ENCODE measurements at regions not wholly inside any gene's neighbourhood (a gene's known extent, or its start where the extent isn't known, plus 50 kb on each side); places are given as distances from the start of the nearest gene placed in this dataset.

GRCh38 chrX:45348296-45348695 lies 147.6 kb upstream of the DIPK2B start:
- ATAC-seq, result no peak
- in situ Hi-C loops (cut with HindIII; ENCODE audit: extremely low pct_ligation_motif_present, low pct_unique_long_range_greater_than_20kb), result no loop called here
- Histone ChIP-seq H3K36me3 (replicated peaks in 1 of 2; ENCODE audit: control insufficient read depth in 1 of 2, insufficient read depth in 2 of 2, low read length in 2 of 2) (no peaks in the 10 kb centered on the region), H3K79me2 (ENCODE audit: insufficient read depth, low read length) (no peaks in the 10 kb centered on the region), H2AFZ (ENCODE audit: low read length) (no peak overlapping the region), H3K27ac (ENCODE audit: extremely low read length, insufficient read depth, low read length) (no peak overlapping the region), H3K4me1 (ENCODE audit: insufficient read depth, low read length) (no peaks in the 10 kb centered on the region), H4K20me1 (ENCODE audit: insufficient read depth, low read length) (no peaks in the 10 kb centered on the region), H3K27me3 (ENCODE audit: control insufficient read depth in 1 of 2, insufficient read depth in 2 of 2, low read length in 2 of 2) (no peaks in the 10 kb centered on the region), H3K4me2 (ENCODE audit: low read depth, low read length) (no peak overlapping the region), H3K9me3 (ENCODE audit: low read length) (no peaks in the 10 kb centered on the region), H3K4me3 (replicated peaks in 1 of 3; ENCODE audit: insufficient read depth in 1 of 3, low read depth in 2 of 3, low read length in 3 of 3) (no peak overlapping the region), H3K9ac (ENCODE audit: insufficient read depth, low read depth, low read length) (no peak overlapping the region)
- no peak for FAIRE-seq
- CTCF ChIA-PET (ENCODE audit: low intra/inter-chr PET ratio, low total read pairs), result no interaction called here
- no peak for DNase-seq (ENCODE audit: low spot score)
- POLR2A ChIA-PET, result no interaction called here
- TF ChIP-seq SP5 (CRISPR knock-in tag; IDR thresholded peaks at IDR 0.05; ENCODE audit: borderline replicate concordance, low read depth) (no peak), ZBTB8A (CRISPR knock-in tag; IDR thresholded peaks at IDR 0.05; ENCODE audit: borderline replicate concordance, low read depth) (no peak), ZNF333 (CRISPR knock-in tag; IDR thresholded peaks at IDR 0.05; ENCODE audit: borderline replicate concordance) (no peak), PRDM15 (CRISPR knock-in tag; IDR thresholded peaks at IDR 0.05) (no peak)
- intact Hi-C loops (cut with micrococcal nuclease; ENCODE audit: unreplicated experiment), result no loop called here
- no TSS peak for BruUV-seq (replicated peaks)

GRCh38 chrX:45347877-45348276 lies 147.2 kb upstream of the DIPK2B start:
- POLR2A ChIA-PET, result no interaction called here
- BruUV-seq (replicated peaks), result no TSS peak
- Histone ChIP-seq H3K4me2 (ENCODE audit: low read depth, low read length) (no peak overlapping the region), H3K36me3 (replicated peaks in 1 of 2; ENCODE audit: control insufficient read depth in 1 of 2, insufficient read depth in 2 of 2, low read length in 2 of 2) (no peaks in the 10 kb centered on the region), H3K9me3 (ENCODE audit: low read length) (no peaks in the 10 kb centered on the region), H3K79me2 (ENCODE audit: insufficient read depth, low read length) (no peaks in the 10 kb centered on the region), H3K9ac (ENCODE audit: insufficient read depth, low read depth, low read length) (no peak overlapping the region), H2AFZ (ENCODE audit: low read length) (no peak overlapping the region), H3K4me1 (ENCODE audit: insufficient read depth, low read length) (no peaks in the 10 kb centered on the region), H3K4me3 (replicated peaks in 1 of 3; ENCODE audit: insufficient read depth in 1 of 3, low read depth in 2 of 3, low read length in 3 of 3) (no peak overlapping the region), H4K20me1 (ENCODE audit: insufficient read depth, low read length) (no peaks in the 10 kb centered on the region), H3K27ac (ENCODE audit: extremely low read length, insufficient read depth, low read length) (no peak overlapping the region), H3K27me3 (ENCODE audit: control insufficient read depth in 1 of 2, insufficient read depth in 2 of 2, low read length in 2 of 2) (no peaks in the 10 kb centered on the region)
- DNase-seq (ENCODE audit: low spot score) (no peak), ATAC-seq (no peak), FAIRE-seq (no peak)
- intact Hi-C loops (cut with micrococcal nuclease; ENCODE audit: unreplicated experiment), result no loop called here
- in situ Hi-C loops (cut with HindIII; ENCODE audit: extremely low pct_ligation_motif_present, low pct_unique_long_range_greater_than_20kb), result no loop called here
- CTCF ChIA-PET (ENCODE audit: low intra/inter-chr PET ratio, low total read pairs), result no interaction called here
- no peak for TF ChIP-seq JUNB (CRISPR knock-in tag; IDR thresholded peaks at IDR 0.05; ENCODE audit: borderline replicate concordance)
- TF ChIP-seq IRF1 (CRISPR knock-in tag; IDR thresholded peaks at IDR 0.05; ENCODE audit: low read depth), result no peak
- no peak for TF ChIP-seq ZNF207 (IDR thresholded peaks at IDR 0.05; ENCODE audit: borderline replicate concordance)
- no peak for TF ChIP-seq BRD4 (CRISPR knock-in tag; IDR thresholded peaks at IDR 0.05)
- TF ChIP-seq GATA4 (IDR thresholded peaks at IDR 0.05; ENCODE audit: borderline replicate concordance, low read depth), result no peak
- TF ChIP-seq ATF5 (CRISPR knock-in tag; IDR thresholded peaks at IDR 0.05; ENCODE audit: low read depth), result no peak
- no peak for TF ChIP-seq ASH2L (IDR thresholded peaks at IDR 0.05; ENCODE audit: insufficient read length, low read depth, low read length)
